HG03439 (cell line): ENCODE measurements at regions not wholly inside any gene's neighbourhood (a gene's known extent, or its start where the extent isn't known, plus 50 kb on each side); places are given as distances from the start of the nearest gene placed in this dataset.
"Not testable (repeated sequence)": the region's sequence is repeated elsewhere in the genome, so short reads cannot be mapped to it uniquely, and the experiment has no call there.

Source experiments
- ATAC-seq: cut with Tn5 transposase; IDR thresholded peaks from one replicate; pipeline ENCODE4 v1.9.1; 2021; ENCODE audit warnings: mild to moderate bottlenecking, moderate library complexity; ENCODE audit not compliant: unreplicated experiment

GRCh38 chr1:118304722-118305359 lies 119.8 kb upstream of the SPAG17 start:
- ATAC-seq: no peak

- no peak for ATAC-seq
These were observed 118.5 kb upstream of the SPAG17 start for GRCh38 chr1:118303534-118303933.

- no peak for ATAC-seq
These were observed 118.0 kb upstream of the SPAG17 start for GRCh38 chr1:118303064-118303463.

GRCh38 chr1:118302145-118302544 lies 117.1 kb upstream of the SPAG17 start:
- ATAC-seq: no peak

GRCh38 chr1:118300808-118301207 lies 115.8 kb upstream of the SPAG17 start:
- ATAC-seq: no peak

GRCh38 chr1:118298397-118298796 lies 113.4 kb upstream of the SPAG17 start:
- no peak for ATAC-seq

GRCh38 chr1:118297521-118297920 lies 112.5 kb upstream of the SPAG17 start:
- ATAC-seq: no peak

GRCh38 chr1:118294875-118295642 lies 110.0 kb upstream of the SPAG17 start:
- ATAC-seq: no peak

GRCh38 chr1:118291661-118292060 lies 106.6 kb upstream of the SPAG17 start:
- no peak for ATAC-seq

- ATAC-seq: no peak
These were observed 105.5 kb upstream of the SPAG17 start for GRCh38 chr1:118290571-118290970.

GRCh38 chr1:118290046-118290445 lies 105.0 kb upstream of the SPAG17 start:
- no peak for ATAC-seq

- not testable (repeated sequence) for ATAC-seq
These were observed 95.6 kb upstream of the SPAG17 start for GRCh38 chr1:118280656-118281055.

- no peak for ATAC-seq
These were observed 90.6 kb upstream of the SPAG17 start for GRCh38 chr1:118275472-118276115.

- no peak for ATAC-seq
These were observed 87.9 kb upstream of the SPAG17 start for GRCh38 chr1:118272884-118273283.

GRCh38 chr1:118271883-118272282 lies 86.9 kb upstream of the SPAG17 start:
- ATAC-seq: no peak

- no peak for ATAC-seq
These were observed 84.6 kb upstream of the SPAG17 start for GRCh38 chr1:118269598-118269997.

GRCh38 chr1:118266436-118266835 lies 81.4 kb upstream of the SPAG17 start:
- ATAC-seq: no peak

- ATAC-seq: no peak
These were observed 79.3 kb upstream of the SPAG17 start for GRCh38 chr1:118264343-118264742.

GRCh38 chr1:118262865-118263264 lies 77.8 kb upstream of the SPAG17 start:
- no peak for ATAC-seq

GRCh38 chr1:118258975-118259374 lies 73.9 kb upstream of the SPAG17 start:
- ATAC-seq: no peak

- ATAC-seq: no peak
These were observed 72.9 kb upstream of the SPAG17 start for GRCh38 chr1:118257946-118258345.
